ENCODE measurements at regions not wholly inside any gene's neighbourhood (a gene's known extent, or its start where the extent isn't known, plus 50 kb on each side); places are given as distances from the start of the nearest gene placed in this dataset.

DNA sequence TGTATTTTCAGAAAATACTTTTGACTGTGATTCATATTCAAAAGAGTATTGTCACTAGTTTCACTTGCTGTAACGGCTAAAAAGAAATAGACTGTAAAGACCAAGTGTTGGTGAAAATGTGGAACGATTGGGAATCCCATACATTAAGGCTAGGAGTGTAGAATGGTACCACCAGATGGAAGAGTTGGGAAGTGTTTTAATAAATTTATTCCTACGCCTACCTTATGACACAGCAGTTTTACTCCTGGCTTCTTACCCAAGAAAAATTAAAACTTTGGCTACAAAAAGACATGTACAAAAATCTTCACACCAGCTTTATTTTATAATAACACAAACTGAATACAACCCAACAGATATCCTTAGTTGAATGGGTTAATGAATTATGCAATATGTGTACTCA is 256.2 kb downstream of the TAF11L14 start:
- TF ChIP-seq, protein P1, sequence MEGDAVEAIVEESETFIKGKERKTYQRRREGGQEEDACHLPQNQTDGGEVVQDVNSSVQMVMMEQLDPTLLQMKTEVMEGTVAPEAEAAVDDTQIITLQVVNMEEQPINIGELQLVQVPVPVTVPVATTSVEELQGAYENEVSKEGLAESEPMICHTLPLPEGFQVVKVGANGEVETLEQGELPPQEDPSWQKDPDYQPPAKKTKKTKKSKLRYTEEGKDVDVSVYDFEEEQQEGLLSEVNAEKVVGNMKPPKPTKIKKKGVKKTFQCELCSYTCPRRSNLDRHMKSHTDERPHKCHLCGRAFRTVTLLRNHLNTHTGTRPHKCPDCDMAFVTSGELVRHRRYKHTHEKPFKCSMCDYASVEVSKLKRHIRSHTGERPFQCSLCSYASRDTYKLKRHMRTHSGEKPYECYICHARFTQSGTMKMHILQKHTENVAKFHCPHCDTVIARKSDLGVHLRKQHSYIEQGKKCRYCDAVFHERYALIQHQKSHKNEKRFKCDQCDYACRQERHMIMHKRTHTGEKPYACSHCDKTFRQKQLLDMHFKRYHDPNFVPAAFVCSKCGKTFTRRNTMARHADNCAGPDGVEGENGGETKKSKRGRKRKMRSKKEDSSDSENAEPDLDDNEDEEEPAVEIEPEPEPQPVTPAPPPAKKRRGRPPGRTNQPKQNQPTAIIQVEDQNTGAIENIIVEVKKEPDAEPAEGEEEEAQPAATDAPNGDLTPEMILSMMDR (IDR thresholded peaks at IDR 0.05; ENCODE audit: poor library complexity), result no peak
- no peak for TF ChIP-seq EZH2 (IDR thresholded peaks at IDR 0.05; ENCODE audit: borderline replicate concordance)
